ENCODE measurements at regions not wholly inside any gene's neighbourhood (a gene's known extent, or its start where the extent isn't known, plus 50 kb on each side); places are given as distances from the start of the nearest gene placed in this dataset.

DNA sequence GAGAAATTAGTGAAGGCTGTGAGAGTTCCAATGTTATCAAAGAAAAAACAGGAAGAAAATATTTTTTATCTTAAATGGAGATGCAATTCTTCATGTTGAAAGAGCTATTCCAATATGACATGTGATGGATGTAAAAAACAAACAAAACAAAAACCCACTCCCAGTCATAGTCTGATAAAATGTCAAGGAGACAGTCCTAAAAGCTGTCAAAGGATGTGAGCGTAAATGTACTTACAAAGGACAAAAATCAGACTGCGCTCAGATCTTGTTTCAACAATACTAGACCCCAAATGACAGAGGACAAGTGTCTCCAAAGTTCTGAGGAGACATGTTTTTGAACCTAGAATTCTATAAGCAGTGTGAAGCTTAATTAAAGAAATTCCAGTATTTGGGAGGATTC, 265.8 kb downstream of the PLPP3 start:
- no CpG with 5 or more reads among the region's 2 CpGs for whole genome bisulfite sequencing (ENCODE audit: insufficient coverage)

DNA sequence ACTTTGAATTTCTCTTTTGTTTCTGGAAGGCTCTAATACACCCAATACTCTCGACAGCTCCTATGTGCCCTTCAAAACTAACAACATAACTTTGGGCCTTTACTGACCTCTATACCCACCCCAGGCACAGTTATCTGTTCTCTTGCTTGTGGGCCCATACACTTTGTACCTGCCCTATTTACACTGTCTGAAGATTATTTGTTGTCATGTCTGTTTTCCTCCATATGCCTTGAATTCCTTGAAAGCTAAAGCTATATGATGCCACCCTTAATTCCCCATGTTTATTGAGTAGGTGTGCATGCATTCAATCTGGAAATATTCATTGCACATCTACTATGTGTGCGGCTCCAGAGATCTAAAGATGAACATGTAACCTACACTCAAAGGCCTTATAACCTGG, 267.6 kb downstream of the PLPP3 start:
- no peak for DNase-seq
- Histone ChIP-seq H3K4me3 (replicated peaks in 1 of 3; ENCODE audit: low read depth in 2 of 3, low read length in 3 of 3) (no peak overlapping the region), H3K9ac (ENCODE audit: insufficient read depth, low read length, poor library complexity, severe bottlenecking) (no peak overlapping the region), H3K4me1 (ENCODE audit: control insufficient read depth in 1 of 2, insufficient read depth in 2 of 2, low read length in 2 of 2) (no peaks in the 10 kb centered on the region), H4K20me1 (ENCODE audit: insufficient read depth, low read length) (no peaks in the 10 kb centered on the region), H3K4me2 (replicated peaks; ENCODE audit: extremely low read depth, low read length, poor library complexity, severe bottlenecking) (no peak overlapping the region), H3K9me3 (replicated peaks in 1 of 2; ENCODE audit: control insufficient read depth in 1 of 2, insufficient read depth in 1 of 2, low read length in 2 of 2) (peaks cover 0 to 5% of the 10 kb centered on the region in 2 donors), H3K36me3 (replicated peaks in 1 of 2; ENCODE audit: control insufficient read depth in 1 of 2, insufficient read depth in 2 of 2, low read length in 2 of 2) (no peaks in the 10 kb centered on the region), H2AFZ (ENCODE audit: insufficient read depth, low read depth, low read length, poor library complexity, severe bottlenecking) (no peak overlapping the region), H3K27me3 (ENCODE audit: control insufficient read depth in 2 of 2, insufficient read depth in 2 of 2, low read length in 2 of 2) (peaks cover 0 to 2% of the 10 kb centered on the region in 2 donors), H3K79me2 (ENCODE audit: insufficient read depth, low read length) (no peaks in the 10 kb centered on the region), H3K27ac (ENCODE audit: low read depth in 1 of 2, low read length in 2 of 2) (no peak overlapping the region)
- TF ChIP-seq, protein P1, sequence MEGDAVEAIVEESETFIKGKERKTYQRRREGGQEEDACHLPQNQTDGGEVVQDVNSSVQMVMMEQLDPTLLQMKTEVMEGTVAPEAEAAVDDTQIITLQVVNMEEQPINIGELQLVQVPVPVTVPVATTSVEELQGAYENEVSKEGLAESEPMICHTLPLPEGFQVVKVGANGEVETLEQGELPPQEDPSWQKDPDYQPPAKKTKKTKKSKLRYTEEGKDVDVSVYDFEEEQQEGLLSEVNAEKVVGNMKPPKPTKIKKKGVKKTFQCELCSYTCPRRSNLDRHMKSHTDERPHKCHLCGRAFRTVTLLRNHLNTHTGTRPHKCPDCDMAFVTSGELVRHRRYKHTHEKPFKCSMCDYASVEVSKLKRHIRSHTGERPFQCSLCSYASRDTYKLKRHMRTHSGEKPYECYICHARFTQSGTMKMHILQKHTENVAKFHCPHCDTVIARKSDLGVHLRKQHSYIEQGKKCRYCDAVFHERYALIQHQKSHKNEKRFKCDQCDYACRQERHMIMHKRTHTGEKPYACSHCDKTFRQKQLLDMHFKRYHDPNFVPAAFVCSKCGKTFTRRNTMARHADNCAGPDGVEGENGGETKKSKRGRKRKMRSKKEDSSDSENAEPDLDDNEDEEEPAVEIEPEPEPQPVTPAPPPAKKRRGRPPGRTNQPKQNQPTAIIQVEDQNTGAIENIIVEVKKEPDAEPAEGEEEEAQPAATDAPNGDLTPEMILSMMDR (IDR thresholded peaks at IDR 0.05), result no peak
- intact Hi-C loops (cut with micrococcal nuclease), result no loop called here
- no CpG with 5 or more reads among the region's 2 CpGs for WGBS (ENCODE audit: insufficient coverage)
- no peak overlapping the region for H3K27ac Mint-ChIP-seq
- peaks cover 2 to 11% (median 5%) of the 10 kb centered on the region in 3 donors for H3K27me3 Mint-ChIP-seq (ENCODE audit: low read depth in 3 of 3)
- no peak overlapping the region for H3K4me3 Mint-ChIP-seq
- no peaks in the 10 kb centered on the region for H3K4me1 Mint-ChIP-seq
- no peaks in the 10 kb centered on the region for H3K36me3 Mint-ChIP-seq
- peaks cover 0 to 14% (median 4%) of the 10 kb centered on the region in 7 donors for H3K9me3 Mint-ChIP-seq

More for the DNA sequence above, 265.8 kb downstream of the PLPP3 start:
- Mint-ChIP-seq H3K36me3 (no peaks in the 10 kb centered on the region), H3K9me3 (peaks cover 0 to 11% (median 4%) of the 10 kb centered on the region in 7 donors), H3K4me3 (no peak overlapping the region), H3K4me1 (no peaks in the 10 kb centered on the region), H3K27me3 (ENCODE audit: low read depth in 3 of 3) (peaks cover 2 to 11% (median 5%) of the 10 kb centered on the region in 3 donors), H3K27ac (no peak overlapping the region)
- H3K9ac ChIP-seq (ENCODE audit: insufficient read depth, low read length, poor library complexity, severe bottlenecking), result no peak overlapping the region
- intact Hi-C loops (cut with micrococcal nuclease), result no loop called here
- no peaks in the 10 kb centered on the region for H3K36me3 ChIP-seq (replicated peaks in 1 of 2; ENCODE audit: control insufficient read depth in 1 of 2, insufficient read depth in 2 of 2, low read length in 2 of 2)
- H3K4me3 ChIP-seq (replicated peaks in 1 of 3; ENCODE audit: low read depth in 2 of 3, low read length in 3 of 3), result no peak overlapping the region
- H2AFZ ChIP-seq (ENCODE audit: insufficient read depth, low read depth, low read length, poor library complexity, severe bottlenecking), result no peak overlapping the region
- peaks cover 0 to 5% of the 10 kb centered on the region in 2 donors for H3K9me3 ChIP-seq (replicated peaks in 1 of 2; ENCODE audit: control insufficient read depth in 1 of 2, insufficient read depth in 1 of 2, low read length in 2 of 2)
- TF ChIP-seq, protein P1 (IDR thresholded peaks at IDR 0.05), result no peak
- no peaks in the 10 kb centered on the region for H3K4me1 ChIP-seq (ENCODE audit: control insufficient read depth in 1 of 2, insufficient read depth in 2 of 2, low read length in 2 of 2)
- H3K27ac ChIP-seq (ENCODE audit: low read depth in 1 of 2, low read length in 2 of 2), result no peak overlapping the region
- H3K4me2 ChIP-seq (replicated peaks; ENCODE audit: extremely low read depth, low read length, poor library complexity, severe bottlenecking), result no peak overlapping the region
- H3K79me2 ChIP-seq (ENCODE audit: insufficient read depth, low read length), result no peaks in the 10 kb centered on the region
- DNase-seq, result no peak
- H4K20me1 ChIP-seq (ENCODE audit: insufficient read depth, low read length), result no peaks in the 10 kb centered on the region
- H3K27me3 ChIP-seq (ENCODE audit: control insufficient read depth in 2 of 2, insufficient read depth in 2 of 2, low read length in 2 of 2), result peaks cover 0 to 2% of the 10 kb centered on the region in 2 donors

All from CD14-positive monocyte (primary cell).